ENCODE measurements at regions not wholly inside any gene's neighbourhood (a gene's known extent, or its start where the extent isn't known, plus 50 kb on each side); places are given as distances from the start of the nearest gene placed in this dataset.
"Not testable (repeated sequence)": the region's sequence is repeated elsewhere in the genome, so short reads cannot be mapped to it uniquely, and the experiment has no call there.

- no peak for DNase-seq (ENCODE audit: low read depth in 2 of 2)
Observed at GRCh38 chr20:56724241-56724757, 95.2 kb downstream of the TFAP2C start.

GRCh38 chr20:56730003-56730402 is 100.9 kb downstream of the TFAP2C start:
- DNase-seq (ENCODE audit: low read depth in 2 of 2), result no peak

- DNase-seq (ENCODE audit: low read depth in 2 of 2), result no peak
Observed at GRCh38 chr20:56730996-56731395, 101.9 kb downstream of the TFAP2C start.

GRCh38 chr20:56731476-56731875 is 102.4 kb downstream of the TFAP2C start:
- DNase-seq (ENCODE audit: low read depth in 2 of 2), result no peak

GRCh38 chr20:56733967-56734366 is 104.9 kb downstream of the TFAP2C start:
- DNase-seq (ENCODE audit: low read depth in 2 of 2), result no peak

GRCh38 chr20:56735084-56735642 is 106.1 kb downstream of the TFAP2C start:
- no peak for DNase-seq (ENCODE audit: low read depth in 2 of 2)

- no peak for DNase-seq (ENCODE audit: low read depth in 2 of 2)
Observed at GRCh38 chr20:56736285-56736857, 107.3 kb downstream of the TFAP2C start.

GRCh38 chr20:56744325-56744821 is 115.3 kb downstream of the TFAP2C start:
- not testable (repeated sequence) for DNase-seq (ENCODE audit: low read depth in 2 of 2)

GRCh38 chr20:56748476-56749377 is 119.6 kb downstream of the TFAP2C start:
- no peak for DNase-seq (ENCODE audit: low read depth in 2 of 2)

GRCh38 chr20:56750430-56750829 is 121.3 kb downstream of the TFAP2C start:
- DNase-seq (ENCODE audit: low read depth in 2 of 2), result no peak

GRCh38 chr20:56752274-56752673 is 123.2 kb downstream of the TFAP2C start:
- DNase-seq (ENCODE audit: low read depth in 2 of 2), result no peak

- DNase-seq (ENCODE audit: low read depth in 2 of 2), result no peak
Observed at GRCh38 chr20:56755201-56755600, 126.1 kb downstream of the TFAP2C start.

GRCh38 chr20:56756658-56757057 is 127.6 kb downstream of the TFAP2C start:
- not testable (repeated sequence) for DNase-seq (ENCODE audit: low read depth in 2 of 2)

GRCh38 chr20:56758706-56759105 is 129.6 kb downstream of the TFAP2C start:
- no peak for DNase-seq (ENCODE audit: low read depth in 2 of 2)

GRCh38 chr20:56759741-56760278 is 130.7 kb downstream of the TFAP2C start:
- no peak for DNase-seq (ENCODE audit: low read depth in 2 of 2)

GRCh38 chr20:56760610-56761009 is 131.5 kb downstream of the TFAP2C start:
- DNase-seq (ENCODE audit: low read depth in 2 of 2), result no peak

- no peak for DNase-seq (ENCODE audit: low read depth in 2 of 2)
Observed at GRCh38 chr20:56761393-56761792, 132.3 kb downstream of the TFAP2C start.

- DNase-seq (ENCODE audit: low read depth in 2 of 2), result no peak
Observed at GRCh38 chr20:56762401-56762800, 133.3 kb downstream of the TFAP2C start.

- DNase-seq (ENCODE audit: low read depth in 2 of 2), result no peak
Observed at GRCh38 chr20:56762829-56763228, 133.7 kb downstream of the TFAP2C start.

- DNase-seq (ENCODE audit: low read depth in 2 of 2), result no peak
Observed at GRCh38 chr20:56764671-56765070, 135.6 kb downstream of the TFAP2C start.

GRCh38 chr20:56765172-56766073 is 136.3 kb downstream of the TFAP2C start:
- DNase-seq (ENCODE audit: low read depth in 2 of 2), result no peak

Measured in fibroblast of skin of left quadriceps (primary cell).